ENCODE measurements at regions not wholly inside any gene's neighbourhood (a gene's known extent, or its start where the extent isn't known, plus 50 kb on each side); places are given as distances from the start of the nearest gene placed in this dataset.
"Not testable (repeated sequence)": the region's sequence is repeated elsewhere in the genome, so short reads cannot be mapped to it uniquely, and the experiment has no call there.

DNA sequence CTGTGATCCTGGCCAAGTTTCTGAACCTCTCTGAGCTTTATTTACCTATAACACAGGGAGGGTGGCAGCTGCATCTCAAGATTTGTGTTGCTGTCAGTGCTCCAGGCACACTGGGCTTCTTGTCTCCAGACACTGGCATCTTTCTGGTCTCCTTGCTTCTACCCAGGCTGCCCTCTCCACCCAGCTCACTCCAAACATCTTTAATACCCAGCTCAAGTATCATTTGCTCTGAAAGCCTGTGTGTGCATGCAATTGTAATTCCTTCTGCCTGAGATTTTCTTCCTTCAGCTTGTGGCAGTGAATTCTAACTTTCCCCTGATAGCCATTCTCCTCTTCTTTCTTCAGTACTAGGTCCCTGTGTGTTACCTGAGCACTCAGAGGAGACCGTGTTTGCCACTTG is 50.7 kb upstream of the USP7 start:
- WGBS, 2 donors: 100% methylated on average over 1 of the region's 1 CpG
- Histone ChIP-seq H3K9me3 (ENCODE audit: control insufficient read depth in 2 of 2, insufficient read depth in 1 of 2, low read depth in 1 of 2, low read length in 1 of 2) (peaks cover 5 to 11% of the 10 kb centered on the region in 2 donors), H3K4me3 (ENCODE audit: low read depth in 1 of 2, low read length in 2 of 2) (no peak overlapping the region), H3K27ac (ENCODE audit: low read depth in 2 of 2, low read length in 1 of 2) (no peak overlapping the region), H3K36me3 (ENCODE audit: control insufficient read depth in 2 of 2, insufficient read depth in 2 of 2, low read length in 1 of 2) (no peaks in the 10 kb centered on the region), H3K4me1 (ENCODE audit: control insufficient read depth in 2 of 2, insufficient read depth in 2 of 2, low read length in 1 of 2) (no peaks in the 10 kb centered on the region), H3K27me3 (ENCODE audit: control insufficient read depth in 1 of 2, insufficient read depth in 2 of 2, low read length in 2 of 2) (no peaks in the 10 kb centered on the region)

DNA sequence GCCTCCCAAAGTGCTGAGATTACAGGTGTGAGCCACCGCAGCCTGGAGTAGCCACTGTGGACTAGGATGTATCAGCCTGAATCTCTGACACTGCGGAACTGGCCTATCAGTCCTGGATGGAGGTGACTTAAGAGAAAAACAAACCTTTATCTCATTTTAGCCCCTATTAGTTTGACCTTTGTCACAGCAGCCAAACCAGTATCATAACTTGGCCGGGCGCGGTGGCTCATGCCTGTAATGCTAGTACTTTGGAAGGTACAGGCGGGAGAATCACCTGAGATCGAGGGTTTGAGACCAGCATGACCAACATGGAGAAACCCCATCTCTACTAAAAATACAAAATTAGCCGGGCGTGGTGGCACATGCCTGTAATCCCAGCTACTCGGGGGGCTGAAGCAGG is 51.8 kb upstream of the USP7 start:
- Histone ChIP-seq H3K27me3 (ENCODE audit: control insufficient read depth in 1 of 2, insufficient read depth in 2 of 2, low read length in 2 of 2) (no peaks in the 10 kb centered on the region), H3K4me1 (ENCODE audit: control insufficient read depth in 2 of 2, insufficient read depth in 2 of 2, low read length in 1 of 2) (no peaks in the 10 kb centered on the region), H3K9me3 (ENCODE audit: control insufficient read depth in 2 of 2, insufficient read depth in 1 of 2, low read depth in 1 of 2, low read length in 1 of 2) (peaks cover 5 to 11% of the 10 kb centered on the region in 2 donors), H3K4me3 (ENCODE audit: low read depth in 1 of 2, low read length in 2 of 2) (no peak overlapping the region), H3K27ac (ENCODE audit: low read depth in 2 of 2, low read length in 1 of 2) (no peak overlapping the region), H3K36me3 (ENCODE audit: control insufficient read depth in 2 of 2, insufficient read depth in 2 of 2, low read length in 1 of 2) (no peaks in the 10 kb centered on the region)
- WGBS, 2 donors: 91 to 97% methylated on average over 7 to 10 of the region's 10 CpGs

DNA sequence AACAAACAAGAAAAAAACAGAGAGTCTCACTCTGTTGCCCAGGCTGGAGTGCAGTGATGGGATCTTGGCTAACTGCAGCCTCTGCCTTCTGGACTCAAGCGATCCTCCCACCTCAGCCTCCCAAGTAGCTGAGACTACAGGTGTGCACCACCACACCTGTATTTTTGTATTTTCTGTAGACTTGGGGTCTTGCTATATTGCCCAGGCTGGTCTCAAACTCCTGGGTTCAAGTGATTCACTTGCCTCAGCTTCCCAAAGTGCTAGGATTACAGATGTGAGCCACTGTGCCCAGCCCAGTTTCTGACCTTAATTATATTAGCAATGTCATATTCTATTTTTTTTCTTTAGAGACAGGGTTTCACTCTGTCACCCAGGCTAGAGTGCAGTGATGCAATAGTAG is 52.3 kb upstream of the USP7 start:
- 100% methylated on average over 1 of the region's 1 CpG for WGBS, 2 donors
- not testable (repeated sequence) for H3K36me3 ChIP-seq (ENCODE audit: control insufficient read depth in 2 of 2, insufficient read depth in 2 of 2, low read length in 1 of 2); H3K4me3 ChIP-seq (ENCODE audit: low read depth in 1 of 2, low read length in 2 of 2); H3K4me1 ChIP-seq (ENCODE audit: control insufficient read depth in 2 of 2, insufficient read depth in 2 of 2, low read length in 1 of 2); H3K27ac ChIP-seq (ENCODE audit: low read depth in 2 of 2, low read length in 1 of 2); H3K27me3 ChIP-seq (ENCODE audit: control insufficient read depth in 1 of 2, insufficient read depth in 2 of 2, low read length in 2 of 2)
- H3K9me3 ChIP-seq (ENCODE audit: control insufficient read depth in 2 of 2, insufficient read depth in 1 of 2, low read depth in 1 of 2, low read length in 1 of 2): peaks cover 5 to 11% of the 10 kb centered on the region in 2 donors

DNA sequence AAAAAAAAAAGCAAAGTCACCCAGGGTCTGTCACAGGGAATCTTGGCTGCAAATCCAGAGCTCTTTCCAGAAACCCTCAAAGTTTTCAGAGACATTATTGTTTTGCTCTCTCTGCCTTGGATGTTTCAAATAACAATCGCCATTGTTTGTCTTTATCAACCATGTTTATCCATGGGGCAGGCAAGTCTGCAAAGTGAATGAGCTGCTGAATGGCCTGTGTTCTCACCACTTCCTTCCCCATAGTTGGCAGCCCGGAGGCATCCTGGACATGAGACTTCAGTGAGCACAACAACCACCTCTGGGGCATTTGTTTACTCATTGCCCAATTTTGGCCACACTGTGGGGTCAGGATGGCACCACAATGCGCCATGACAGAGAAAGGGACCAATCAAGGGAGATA is 53.1 kb upstream of the USP7 start:
- H3K36me3 ChIP-seq (ENCODE audit: control insufficient read depth in 2 of 2, insufficient read depth in 2 of 2, low read length in 1 of 2): no peaks in the 10 kb centered on the region
- WGBS, 2 donors: 69 to 73% methylated on average over 3 of the region's 3 CpGs
- H3K4me1 ChIP-seq (ENCODE audit: control insufficient read depth in 2 of 2, insufficient read depth in 2 of 2, low read length in 1 of 2): no peaks in the 10 kb centered on the region
- no peak overlapping the region for H3K27ac ChIP-seq (ENCODE audit: low read depth in 2 of 2, low read length in 1 of 2)
- H3K9me3 ChIP-seq (ENCODE audit: control insufficient read depth in 2 of 2, insufficient read depth in 1 of 2, low read depth in 1 of 2, low read length in 1 of 2): peaks cover 5 to 11% of the 10 kb centered on the region in 2 donors
- no peak overlapping the region for H3K4me3 ChIP-seq (ENCODE audit: low read depth in 1 of 2, low read length in 2 of 2)
- H3K27me3 ChIP-seq (ENCODE audit: control insufficient read depth in 1 of 2, insufficient read depth in 2 of 2, low read length in 2 of 2): no peaks in the 10 kb centered on the region

DNA sequence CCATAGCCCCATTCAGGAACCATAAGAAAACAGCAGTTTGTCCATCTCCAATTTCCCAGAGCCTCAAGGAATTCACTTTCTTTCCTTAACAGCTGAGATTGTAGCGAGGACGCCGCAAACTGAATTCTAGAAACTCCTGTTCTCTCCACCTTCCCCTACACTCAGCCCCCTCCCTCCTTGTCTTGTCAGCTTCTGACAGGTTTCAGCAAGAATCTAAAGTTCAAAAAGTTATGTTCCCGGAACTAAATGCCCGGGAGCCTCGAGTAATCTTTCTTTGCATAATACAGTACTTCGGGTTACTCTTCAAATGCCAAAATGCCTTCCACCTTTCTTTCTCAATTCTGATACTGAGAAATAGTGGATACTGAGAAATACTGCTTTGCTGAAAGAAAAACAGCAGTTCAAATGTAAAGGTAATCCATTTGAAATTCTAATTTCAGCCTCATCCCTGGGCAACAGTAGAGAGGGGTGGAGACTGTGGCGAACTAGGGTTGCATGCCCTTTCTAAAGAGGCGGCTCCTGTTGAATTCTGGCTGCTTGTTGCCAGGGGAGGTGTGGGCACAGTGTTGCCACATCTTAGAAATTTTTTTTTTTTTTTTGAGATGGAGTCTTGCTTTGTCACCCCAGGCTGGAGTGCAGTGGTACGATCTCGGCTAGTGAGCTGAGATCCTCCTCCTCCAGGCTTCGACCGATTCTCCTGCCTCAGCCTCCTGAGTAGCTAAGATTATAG is 63.5 kb upstream of the USP7 start:
- H3K36me3 ChIP-seq (ENCODE audit: control insufficient read depth in 2 of 2, insufficient read depth in 2 of 2, low read length in 1 of 2): no peaks in the 10 kb centered on the region
- no peak overlapping the region for H3K4me3 ChIP-seq (ENCODE audit: low read depth in 1 of 2, low read length in 2 of 2)
- H3K4me1 ChIP-seq (ENCODE audit: control insufficient read depth in 2 of 2, insufficient read depth in 2 of 2, low read length in 1 of 2): no peaks in the 10 kb centered on the region
- H3K9me3 ChIP-seq (ENCODE audit: control insufficient read depth in 2 of 2, insufficient read depth in 1 of 2, low read depth in 1 of 2, low read length in 1 of 2): no peaks in the 10 kb centered on the region
- H3K27ac ChIP-seq (ENCODE audit: low read depth in 2 of 2, low read length in 1 of 2): peak overlapping the region in 1 of 2 donors; percentile 30
- WGBS, 2 donors: 49 to 62% methylated on average over 13 of the region's 13 CpGs
- no peaks in the 10 kb centered on the region for H3K27me3 ChIP-seq (ENCODE audit: control insufficient read depth in 1 of 2, insufficient read depth in 2 of 2, low read length in 2 of 2)

DNA sequence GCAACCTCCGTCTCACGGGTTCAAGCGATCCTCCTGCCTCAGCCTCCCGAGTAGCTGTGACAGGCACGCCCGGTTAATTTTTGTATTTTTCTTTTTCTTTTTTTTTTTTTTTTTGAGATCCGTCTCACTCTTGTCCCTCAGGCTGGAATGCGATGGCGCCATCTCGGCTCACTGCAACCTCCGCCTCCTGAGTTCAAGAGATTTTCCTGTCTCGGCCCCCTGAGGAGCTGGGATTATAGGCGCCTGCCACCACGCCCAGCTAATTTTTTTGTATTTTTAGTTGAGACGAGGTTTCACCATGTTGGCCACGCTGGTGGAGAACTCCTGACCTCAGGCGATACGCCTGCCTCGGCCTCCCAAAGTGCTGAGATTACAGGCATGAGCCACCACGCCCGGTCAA is 63.0 kb upstream of the HAPSTR1 start:
- H3K9me3 ChIP-seq (ENCODE audit: control insufficient read depth in 2 of 2, insufficient read depth in 1 of 2, low read depth in 1 of 2, low read length in 1 of 2); H3K27me3 ChIP-seq (ENCODE audit: control insufficient read depth in 1 of 2, insufficient read depth in 2 of 2, low read length in 2 of 2); H3K27ac ChIP-seq (ENCODE audit: low read depth in 2 of 2, low read length in 1 of 2); H3K36me3 ChIP-seq (ENCODE audit: control insufficient read depth in 2 of 2, insufficient read depth in 2 of 2, low read length in 1 of 2); H3K4me1 ChIP-seq (ENCODE audit: control insufficient read depth in 2 of 2, insufficient read depth in 2 of 2, low read length in 1 of 2); H3K4me3 ChIP-seq (ENCODE audit: low read depth in 1 of 2, low read length in 2 of 2): not testable (repeated sequence)
- WGBS, 2 donors: 87 to 89% methylated on average over 21 of the region's 21 CpGs

DNA sequence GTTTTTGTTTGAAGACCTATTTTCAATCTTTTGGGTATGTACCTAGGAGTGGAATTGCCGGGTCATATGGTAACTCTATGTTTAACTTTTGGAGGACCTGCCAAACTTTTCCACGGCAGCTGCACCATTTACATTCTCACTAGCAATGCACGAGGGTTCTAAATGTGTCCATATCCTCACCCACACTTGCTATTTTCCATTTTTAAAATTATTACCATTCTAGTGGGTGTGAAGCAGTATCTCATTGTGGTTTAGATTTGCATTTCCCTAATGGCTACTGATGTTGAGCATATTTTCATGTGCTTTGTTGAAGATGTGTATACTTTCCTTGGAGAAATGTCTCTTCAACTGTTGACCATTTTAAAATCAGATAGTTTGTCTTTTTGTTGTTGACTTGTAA is 60.3 kb upstream of the HAPSTR1 start:
- H3K27me3 ChIP-seq (ENCODE audit: control insufficient read depth in 1 of 2, insufficient read depth in 2 of 2, low read length in 2 of 2): no peaks in the 10 kb centered on the region
- H3K27ac ChIP-seq (ENCODE audit: low read depth in 2 of 2, low read length in 1 of 2): no peak overlapping the region
- H3K36me3 ChIP-seq (ENCODE audit: control insufficient read depth in 2 of 2, insufficient read depth in 2 of 2, low read length in 1 of 2): no peaks in the 10 kb centered on the region
- no peaks in the 10 kb centered on the region for H3K4me1 ChIP-seq (ENCODE audit: control insufficient read depth in 2 of 2, insufficient read depth in 2 of 2, low read length in 1 of 2)
- H3K9me3 ChIP-seq (ENCODE audit: control insufficient read depth in 2 of 2, insufficient read depth in 1 of 2, low read depth in 1 of 2, low read length in 1 of 2): no peaks in the 10 kb centered on the region
- 71 to 80% methylated on average over 3 of the region's 3 CpGs for WGBS, 2 donors
- no peak overlapping the region for H3K4me3 ChIP-seq (ENCODE audit: low read depth in 1 of 2, low read length in 2 of 2)

DNA sequence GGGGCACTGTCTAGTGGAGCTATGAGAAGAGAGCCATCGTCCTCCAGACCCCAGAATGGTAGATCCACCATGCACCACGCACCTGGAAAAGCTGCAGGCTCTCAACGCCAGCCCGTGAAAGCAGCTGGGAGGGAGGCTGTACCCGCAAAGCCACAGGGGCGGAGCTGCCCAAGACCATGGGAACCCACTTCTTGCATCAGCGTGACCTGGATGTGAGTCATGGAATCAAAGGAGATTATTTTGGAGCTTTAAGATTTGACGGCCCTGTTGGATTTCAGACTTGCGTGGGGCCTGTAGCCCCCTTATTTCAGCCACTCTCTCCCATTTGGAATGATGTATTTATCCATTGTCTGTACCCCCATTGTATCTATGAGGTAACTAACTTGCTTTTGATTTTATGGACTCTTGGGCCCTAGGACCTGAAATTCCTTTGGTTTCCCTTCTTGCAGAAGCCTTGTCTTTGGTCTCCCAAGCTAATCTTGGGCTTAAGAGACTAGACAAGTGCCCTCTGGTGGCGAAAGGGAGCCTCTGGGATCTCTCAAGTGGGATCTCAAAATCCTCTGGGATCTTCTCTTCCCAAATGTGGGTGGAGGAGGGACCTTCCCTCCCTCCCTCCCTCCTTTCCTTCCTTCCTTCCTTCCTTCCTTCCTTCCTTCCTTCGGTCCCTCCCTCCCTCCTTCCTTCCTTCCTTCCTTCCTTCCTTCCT is 58.2 kb upstream of the HAPSTR1 start:
- WGBS, 2 donors: 66 to 73% methylated on average over 11 of the region's 11 CpGs
- no peaks in the 10 kb centered on the region for H3K27me3 ChIP-seq (ENCODE audit: control insufficient read depth in 1 of 2, insufficient read depth in 2 of 2, low read length in 2 of 2)
- no peak overlapping the region for H3K27ac ChIP-seq (ENCODE audit: low read depth in 2 of 2, low read length in 1 of 2)
- no peak overlapping the region for H3K4me3 ChIP-seq (ENCODE audit: low read depth in 1 of 2, low read length in 2 of 2)
- H3K36me3 ChIP-seq (ENCODE audit: control insufficient read depth in 2 of 2, insufficient read depth in 2 of 2, low read length in 1 of 2): no peaks in the 10 kb centered on the region
- no peaks in the 10 kb centered on the region for H3K9me3 ChIP-seq (ENCODE audit: control insufficient read depth in 2 of 2, insufficient read depth in 1 of 2, low read depth in 1 of 2, low read length in 1 of 2)
- H3K4me1 ChIP-seq (ENCODE audit: control insufficient read depth in 2 of 2, insufficient read depth in 2 of 2, low read length in 1 of 2): no peaks in the 10 kb centered on the region

DNA sequence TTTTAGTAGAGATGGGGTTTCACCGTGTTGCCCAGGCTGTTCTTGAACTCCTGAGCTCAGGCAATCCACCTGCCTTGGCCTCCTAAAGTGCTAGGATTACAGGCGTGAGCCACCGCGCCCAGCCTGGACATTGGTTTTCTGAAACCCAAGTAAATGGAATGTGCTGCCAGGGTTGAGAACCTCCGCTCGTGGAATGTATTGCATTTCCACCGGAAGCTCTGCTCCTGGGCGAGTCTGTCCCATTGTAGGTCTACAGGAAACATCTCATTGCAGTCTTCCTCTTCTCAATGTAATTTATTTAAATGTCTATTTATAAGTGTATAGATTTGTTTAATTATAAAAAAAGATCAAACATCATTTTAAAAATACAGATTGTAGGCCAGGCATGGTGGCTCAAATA is 57.4 kb upstream of the HAPSTR1 start:
- no peaks in the 10 kb centered on the region for H3K4me1 ChIP-seq (ENCODE audit: control insufficient read depth in 2 of 2, insufficient read depth in 2 of 2, low read length in 1 of 2)
- H3K27ac ChIP-seq (ENCODE audit: low read depth in 2 of 2, low read length in 1 of 2): no peak overlapping the region
- H3K27me3 ChIP-seq (ENCODE audit: control insufficient read depth in 1 of 2, insufficient read depth in 2 of 2, low read length in 2 of 2): no peaks in the 10 kb centered on the region
- H3K9me3 ChIP-seq (ENCODE audit: control insufficient read depth in 2 of 2, insufficient read depth in 1 of 2, low read depth in 1 of 2, low read length in 1 of 2): no peaks in the 10 kb centered on the region
- no peaks in the 10 kb centered on the region for H3K36me3 ChIP-seq (ENCODE audit: control insufficient read depth in 2 of 2, insufficient read depth in 2 of 2, low read length in 1 of 2)
- WGBS, 2 donors: 75 to 86% methylated on average over 8 of the region's 8 CpGs
- no peak overlapping the region for H3K4me3 ChIP-seq (ENCODE audit: low read depth in 1 of 2, low read length in 2 of 2)

DNA sequence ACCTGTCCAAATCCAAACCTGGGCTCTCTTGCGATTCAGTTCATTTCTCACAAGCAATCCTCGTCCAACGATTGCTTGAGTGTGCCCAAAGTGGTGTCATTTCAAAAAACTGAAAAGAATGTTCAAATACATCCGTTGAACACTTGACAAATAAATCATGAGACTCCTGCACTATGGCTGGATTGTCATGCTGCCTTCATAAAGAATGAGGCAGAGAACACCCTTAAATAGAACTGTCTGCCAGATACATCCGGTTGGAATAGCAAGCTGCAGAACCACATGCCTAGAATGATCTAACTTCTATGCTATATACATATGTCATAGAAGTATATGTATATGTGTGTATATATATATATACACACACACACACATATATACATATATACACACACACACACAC is 55.4 kb upstream of the HAPSTR1 start:
- Histone ChIP-seq H3K4me3 (ENCODE audit: low read depth in 1 of 2, low read length in 2 of 2) (no peak overlapping the region), H3K9me3 (ENCODE audit: control insufficient read depth in 2 of 2, insufficient read depth in 1 of 2, low read depth in 1 of 2, low read length in 1 of 2) (no peaks in the 10 kb centered on the region), H3K27me3 (ENCODE audit: control insufficient read depth in 1 of 2, insufficient read depth in 2 of 2, low read length in 2 of 2) (no peaks in the 10 kb centered on the region), H3K4me1 (ENCODE audit: control insufficient read depth in 2 of 2, insufficient read depth in 2 of 2, low read length in 1 of 2) (no peaks in the 10 kb centered on the region), H3K27ac (ENCODE audit: low read depth in 2 of 2, low read length in 1 of 2) (no peak overlapping the region), H3K36me3 (ENCODE audit: control insufficient read depth in 2 of 2, insufficient read depth in 2 of 2, low read length in 1 of 2) (no peaks in the 10 kb centered on the region)
- 72 to 80% methylated on average over 5 of the region's 5 CpGs for WGBS, 2 donors
